B cell (primary cell): ENCODE measurements at regions not wholly inside any gene's neighbourhood (a gene's known extent, or its start where the extent isn't known, plus 50 kb on each side); places are given as distances from the start of the nearest gene placed in this dataset.

Experiments
- EZH2 ChIP-seq: IDR thresholded peaks from 2 replicates; pipeline ENCODE4 v1.6.1; 2012; ENCODE audit warnings: borderline replicate concordance, low read depth, mild to moderate bottlenecking, moderate library complexity, low read length; ENCODE audit not compliant: insufficient read depth, poor library complexity, severe bottlenecking
- TF ChIP-seq, protein P1 (sequence below): fragments of 200-600 bp; IDR thresholded peaks from one replicate; pipeline ENCODE4 v1.8.0; 2022; ENCODE audit warnings: antibody characterized with exemption, mild to moderate bottlenecking

DNA sequence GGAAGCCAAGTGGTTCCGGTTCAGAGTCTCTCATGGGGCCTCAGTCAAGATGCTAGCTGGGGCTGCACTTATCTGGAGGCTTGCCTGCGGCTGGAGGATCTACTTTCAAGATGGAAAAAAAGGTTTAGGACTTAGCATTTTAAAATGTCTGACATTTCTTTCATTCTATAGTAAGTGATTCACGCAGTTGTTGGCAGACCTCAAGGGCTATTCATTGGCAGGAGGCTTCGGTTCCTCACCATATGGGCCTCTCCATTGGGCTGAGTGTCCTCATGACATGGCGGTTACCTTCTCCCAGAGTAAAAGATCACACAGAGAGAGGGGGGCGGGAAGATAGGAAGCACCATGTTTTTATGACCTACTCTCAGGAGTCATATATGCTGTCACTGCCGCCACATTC is 298.0 kb upstream of the PLET1 start:
- no peak for TF ChIP-seq EZH2
- TF ChIP-seq, protein P1, sequence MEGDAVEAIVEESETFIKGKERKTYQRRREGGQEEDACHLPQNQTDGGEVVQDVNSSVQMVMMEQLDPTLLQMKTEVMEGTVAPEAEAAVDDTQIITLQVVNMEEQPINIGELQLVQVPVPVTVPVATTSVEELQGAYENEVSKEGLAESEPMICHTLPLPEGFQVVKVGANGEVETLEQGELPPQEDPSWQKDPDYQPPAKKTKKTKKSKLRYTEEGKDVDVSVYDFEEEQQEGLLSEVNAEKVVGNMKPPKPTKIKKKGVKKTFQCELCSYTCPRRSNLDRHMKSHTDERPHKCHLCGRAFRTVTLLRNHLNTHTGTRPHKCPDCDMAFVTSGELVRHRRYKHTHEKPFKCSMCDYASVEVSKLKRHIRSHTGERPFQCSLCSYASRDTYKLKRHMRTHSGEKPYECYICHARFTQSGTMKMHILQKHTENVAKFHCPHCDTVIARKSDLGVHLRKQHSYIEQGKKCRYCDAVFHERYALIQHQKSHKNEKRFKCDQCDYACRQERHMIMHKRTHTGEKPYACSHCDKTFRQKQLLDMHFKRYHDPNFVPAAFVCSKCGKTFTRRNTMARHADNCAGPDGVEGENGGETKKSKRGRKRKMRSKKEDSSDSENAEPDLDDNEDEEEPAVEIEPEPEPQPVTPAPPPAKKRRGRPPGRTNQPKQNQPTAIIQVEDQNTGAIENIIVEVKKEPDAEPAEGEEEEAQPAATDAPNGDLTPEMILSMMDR: no peak
